K562 (cell line): ENCODE measurements at regions not wholly inside any gene's neighbourhood (a gene's known extent, or its start where the extent isn't known, plus 50 kb on each side); places are given as distances from the start of the nearest gene placed in this dataset.

ENCODE experiments used
- ATAC-seq: fragments of 200-7000 bp; cut with Tn5 transposase; 3 replicates; pipeline ENCODE4 v1.9.1; 2020; ENCODE audit warnings: moderate library complexity
- BruUV-seq: library from RNA; stranded (reverse); fragments of 400-500 nt; replicated peaks from 2 replicates; lab custom pipeline; 2021; lab: Mats Ljungman, UMichigan
- CTCF ChIA-PET: fragments of 300-600 bp; formaldehyde crosslinking; extraction: SDS; loops from one replicate; lab custom pipeline; 2021; ENCODE audit warnings: low intra/inter-chr PET ratio; lab: Yijun Ruan, JAX
- POLR2A ChIA-PET: fragments of 300-600, 350-650 bp; sonication (Branson Sonifier 250); formaldehyde crosslinking; extraction: SDS; loops from one replicate; lab custom pipeline; 2021; ENCODE audit warnings: antibody characterized with exemption, inconsistent platforms; lab: Yijun Ruan, JAX
- DNase-seq, 4 experiments: peaks; one replicate each; pipeline versions ENCODE4 v3.0.0 to v3.0.0-alpha.2; 2011 to 2018; ENCODE audit warnings: low spot score in 3 of 4, mixed read lengths in 3 of 4; ENCODE audit errors: extremely low read depth in 1 of 4
- FAIRE-seq: peaks from 2 replicates; lab custom pipeline; 2011; peaks lifted over from hg19 to GRCh38; lab: Jason Lieb, UNC
- H2AFZ ChIP-seq: 2 replicates; pipeline ENCODE4 v1.6.0; 2011; ENCODE audit warnings: low read depth, low read length, control low read depth, inconsistent platforms
- H3K27ac ChIP-seq: fragments of 200-600 bp; 3 replicates; pipeline ENCODE4 v1.8.0; 2011; ENCODE audit warnings: low read depth, mild to moderate bottlenecking, control low read depth, inconsistent platforms, low read length, moderate library complexity, mixed read lengths; ENCODE audit errors: extremely low read depth
- H3K27me3 ChIP-seq, 2 experiments: fragments of 300-600 bp in 1 of 2; 2 replicates in 1 of 2; 3 replicates in 1 of 2; pipeline versions ENCODE4 v1.6.0 to v1.8.0; 2011; ENCODE audit warnings: inconsistent platforms in 2 of 2, low read length in 2 of 2, mild to moderate bottlenecking in 1 of 2, mixed read lengths in 1 of 2, moderate library complexity in 1 of 2; ENCODE audit not compliant: control insufficient read depth in 2 of 2, insufficient read depth in 2 of 2
- H3K36me3 ChIP-seq: fragments of 300-600 bp; 3 replicates; pipeline ENCODE4 v1.8.0; 2011; ENCODE audit warnings: mild to moderate bottlenecking, low read length, inconsistent platforms; ENCODE audit not compliant: control insufficient read depth, insufficient read depth
- H3K4me1 ChIP-seq, 2 experiments: fragments of 200-600 bp in 1 of 2; replicated peaks in 1 of 2; 2 replicates in 1 of 2; 3 replicates in 1 of 2; pipeline versions ENCODE4 v1.5.1 to v1.8.0; 2011; ENCODE audit warnings: inconsistent platforms in 2 of 2, low read length in 2 of 2, mild to moderate bottlenecking in 1 of 2, mixed read lengths in 1 of 2, moderate library complexity in 1 of 2; ENCODE audit not compliant: control insufficient read depth in 2 of 2, insufficient read depth in 2 of 2
- H3K4me2 ChIP-seq: 2 replicates; pipeline ENCODE4 v1.6.1; 2011; ENCODE audit warnings: low read length, control low read depth, inconsistent platforms, mixed read lengths; ENCODE audit not compliant: insufficient read depth
- H3K4me3 ChIP-seq: fragments of 200-600 bp; sonication (generic), shearing (Covaris generic); 2 replicates; pipeline ENCODE4 v1.5.1; 2016; ENCODE audit warnings: control low read depth, inconsistent platforms
- H3K79me2 ChIP-seq: fragments of 200-600 bp; 3 replicates; pipeline ENCODE4 v1.8.0; 2011; ENCODE audit warnings: low read length, inconsistent platforms; ENCODE audit not compliant: control insufficient read depth, insufficient read depth
- H3K9ac ChIP-seq, 2 experiments: 2 replicates each; pipeline versions ENCODE4 v1.6.0 to v1.6.1; 2011; ENCODE audit warnings: low read depth in 2 of 2, low read length in 2 of 2, control low read depth in 1 of 2, inconsistent platforms in 1 of 2, mild to moderate bottlenecking in 1 of 2, mixed read lengths in 1 of 2; ENCODE audit not compliant: insufficient read depth in 1 of 2
- H3K9me1 ChIP-seq: one replicate; pipeline ENCODE4 v1.6.0; 2011; ENCODE audit warnings: inconsistent platforms, mild to moderate bottlenecking, low read length, moderate library complexity; ENCODE audit not compliant: control insufficient read depth, insufficient read depth
- H3K9me3 ChIP-seq: replicated peaks from 2 replicates; pipeline ENCODE4 v1.5.1; 2011; ENCODE audit warnings: low read depth, low read length, inconsistent platforms; ENCODE audit not compliant: control insufficient read depth, insufficient read depth
- H4K20me1 ChIP-seq: replicated peaks from 2 replicates; pipeline ENCODE4 v1.6.1; 2011; ENCODE audit warnings: low read length, inconsistent platforms, mixed read lengths; ENCODE audit not compliant: control insufficient read depth, insufficient read depth
- ARID2 ChIP-seq: fragments of 450-650 bp; IDR thresholded peaks from 2 replicates; pipeline ENCODE4 v1.6.1; 2017; ENCODE audit warnings: antibody characterized with exemption, mild to moderate bottlenecking
- ATF4 ChIP-seq: fragments of 450-650 bp; formaldehyde crosslinking; IDR thresholded peaks from 2 replicates; pipeline ENCODE4 v1.4.0; 2022; ENCODE audit warnings: mild to moderate bottlenecking, moderate library complexity
- BRD4 ChIP-seq: fragments of 200-600 bp; sonication (generic); IDR thresholded peaks from 2 replicates; pipeline ENCODE4 v1.6.1; 2017; ENCODE audit warnings: inconsistent platforms
- ELF2 ChIP-seq: fragments of 250-450 bp; sonication (Bioruptor Pico); IDR thresholded peaks from 2 replicates; pipeline ENCODE4 v1.5.0; 2021; ENCODE audit warnings: mild to moderate bottlenecking
- ELF4 ChIP-seq: fragments of 450-650 bp; formaldehyde crosslinking; IDR thresholded peaks from 2 replicates; pipeline ENCODE4 v1.4.0; 2022; ENCODE audit warnings: missing genetic modification characterization
- HEY1 ChIP-seq: fragments of 250-450 bp; sonication (Bioruptor Pico); IDR thresholded peaks from 2 replicates; pipeline ENCODE4 v1.5.0; 2020; ENCODE audit warnings: mild to moderate bottlenecking, moderate library complexity, borderline replicate concordance
- RHOXF2B ChIP-seq: fragments of 250-450 bp; sonication (Bioruptor Pico); conservative IDR thresholded peaks from 2 replicates; pipeline ENCODE4 v1.5.1; 2021
- SAFB ChIP-seq: fragments of 200-400 bp; formaldehyde crosslinking; IDR thresholded peaks from 2 replicates; pipeline ENCODE4 v1.6.1; 2017; ENCODE audit warnings: low read depth, low read length, borderline replicate concordance
- SLC30A9 ChIP-seq: fragments of 250-450 bp; sonication (Bioruptor Pico); IDR thresholded peaks from 2 replicates; pipeline ENCODE4 v1.8.0; 2022; ENCODE audit warnings: mild to moderate bottlenecking, moderate library complexity
- ZNF133 ChIP-seq: fragments of 250-450 bp; sonication (Bioruptor Pico); IDR thresholded peaks from 2 replicates; pipeline ENCODE4 v1.4.0; 2020; ENCODE audit warnings: mild to moderate bottlenecking
- ZNF217 ChIP-seq: sonication (generic); formaldehyde crosslinking; IDR thresholded peaks from 2 replicates; pipeline ENCODE4 v1.8.0; 2022; ENCODE audit warnings: mild to moderate bottlenecking, missing genetic modification reagents
- ZSCAN29 ChIP-seq: fragments of 450-650 bp; IDR thresholded peaks from 2 replicates; pipeline ENCODE4 v1.6.1; 2017
- WGBS: fragments of 100-300 bp; shearing (Covaris generic); methylation state at CpG from one replicate; pipeline ENCODE4 v1.1.6; 2016; ENCODE audit warnings: low coverage, mixed read lengths; ENCODE audit not compliant: insufficient coverage; ENCODE audit errors: missing lambda C conversion rate; 5-methylcytosine and 5-hydroxymethylcytosine counted together
- in situ Hi-C: fragments of 300-500 bp; cut with MboI; formaldehyde crosslinking; loops from 4 replicates; pipeline ENCODE4 v1.15.0; 2018; ENCODE audit warnings: inconsistent platforms, mixed read lengths
- intact Hi-C: fragments of 100-400 bp; cut with micrococcal nuclease; formaldehyde crosslinking; loops from 2 replicates; pipeline ENCODE4 v1.14.2; 2022
- TF ChIP-seq, protein P1 (sequence below): fragments of 450-650 bp; formaldehyde crosslinking; IDR thresholded peaks from 2 replicates; pipeline ENCODE4 v1.4.0; 2020; ENCODE audit warnings: mild to moderate bottlenecking
- TF ChIP-seq, protein P2 (sequence below): sonication (generic); formaldehyde crosslinking; IDR thresholded peaks from 2 replicates; pipeline ENCODE4 v1.4.0; 2020; ENCODE audit warnings: mild to moderate bottlenecking, missing genetic modification reagents
- TF ChIP-seq, protein P3 (sequence below): fragments of 250-450 bp; sonication (Bioruptor Pico); IDR thresholded peaks from 2 replicates; pipeline ENCODE4 v1.5.0; 2022; ENCODE audit warnings: mild to moderate bottlenecking

GRCh38 chr14:87575378-87575777 is 417.6 kb downstream of the GALC start:
- 0% methylated on average over 1 of the region's 6 CpGs for WGBS
- no peak overlapping the region for H3K4me3 ChIP-seq
- no peaks in the 10 kb centered on the region for H3K4me1 ChIP-seq
- no peaks in the 10 kb centered on the region for H4K20me1 ChIP-seq
- POLR2A ChIA-PET, result no interaction called here
- in situ Hi-C loops (no loop called here), intact Hi-C loops (no loop called here)
- BruUV-seq, result no TSS peak
- CTCF ChIA-PET, result no interaction called here
- no peak overlapping the region for H3K4me2 ChIP-seq
- FAIRE-seq (no peak), ATAC-seq (no peak), DNase-seq (no peak)
- H3K9me1 ChIP-seq, result no peaks in the 10 kb centered on the region
- no peaks in the 10 kb centered on the region for H3K36me3 ChIP-seq
- H3K9ac ChIP-seq, result no peak overlapping the region
- H3K27ac ChIP-seq, result no peak overlapping the region
- H2AFZ ChIP-seq, result no peak overlapping the region
- 0 out of 2 replicates have a peak, but pooled peaks cover 2% of the 10 kb centered on the region for H3K9me3 ChIP-seq
- TF ChIP-seq, protein P1, sequence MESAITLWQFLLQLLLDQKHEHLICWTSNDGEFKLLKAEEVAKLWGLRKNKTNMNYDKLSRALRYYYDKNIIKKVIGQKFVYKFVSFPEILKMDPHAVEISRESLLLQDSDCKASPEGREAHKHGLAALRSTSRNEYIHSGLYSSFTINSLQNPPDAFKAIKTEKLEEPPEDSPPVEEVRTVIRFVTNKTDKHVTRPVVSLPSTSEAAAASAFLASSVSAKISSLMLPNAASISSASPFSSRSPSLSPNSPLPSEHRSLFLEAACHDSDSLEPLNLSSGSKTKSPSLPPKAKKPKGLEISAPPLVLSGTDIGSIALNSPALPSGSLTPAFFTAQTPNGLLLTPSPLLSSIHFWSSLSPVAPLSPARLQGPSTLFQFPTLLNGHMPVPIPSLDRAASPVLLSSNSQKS (CRISPR knock-in tag), result no peak
- no peak for TF ChIP-seq ZNF217 (CRISPR knock-in tag)
- TF ChIP-seq, protein P2, sequence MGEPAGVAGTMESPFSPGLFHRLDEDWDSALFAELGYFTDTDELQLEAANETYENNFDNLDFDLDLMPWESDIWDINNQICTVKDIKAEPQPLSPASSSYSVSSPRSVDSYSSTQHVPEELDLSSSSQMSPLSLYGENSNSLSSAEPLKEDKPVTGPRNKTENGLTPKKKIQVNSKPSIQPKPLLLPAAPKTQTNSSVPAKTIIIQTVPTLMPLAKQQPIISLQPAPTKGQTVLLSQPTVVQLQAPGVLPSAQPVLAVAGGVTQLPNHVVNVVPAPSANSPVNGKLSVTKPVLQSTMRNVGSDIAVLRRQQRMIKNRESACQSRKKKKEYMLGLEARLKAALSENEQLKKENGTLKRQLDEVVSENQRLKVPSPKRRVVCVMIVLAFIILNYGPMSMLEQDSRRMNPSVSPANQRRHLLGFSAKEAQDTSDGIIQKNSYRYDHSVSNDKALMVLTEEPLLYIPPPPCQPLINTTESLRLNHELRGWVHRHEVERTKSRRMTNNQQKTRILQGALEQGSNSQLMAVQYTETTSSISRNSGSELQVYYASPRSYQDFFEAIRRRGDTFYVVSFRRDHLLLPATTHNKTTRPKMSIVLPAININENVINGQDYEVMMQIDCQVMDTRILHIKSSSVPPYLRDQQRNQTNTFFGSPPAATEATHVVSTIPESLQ (CRISPR knock-in tag), result no peak
- no peak for TF ChIP-seq RHOXF2B (CRISPR knock-in tag)
- TF ChIP-seq BRD4, result no peak
- TF ChIP-seq, protein P3, sequence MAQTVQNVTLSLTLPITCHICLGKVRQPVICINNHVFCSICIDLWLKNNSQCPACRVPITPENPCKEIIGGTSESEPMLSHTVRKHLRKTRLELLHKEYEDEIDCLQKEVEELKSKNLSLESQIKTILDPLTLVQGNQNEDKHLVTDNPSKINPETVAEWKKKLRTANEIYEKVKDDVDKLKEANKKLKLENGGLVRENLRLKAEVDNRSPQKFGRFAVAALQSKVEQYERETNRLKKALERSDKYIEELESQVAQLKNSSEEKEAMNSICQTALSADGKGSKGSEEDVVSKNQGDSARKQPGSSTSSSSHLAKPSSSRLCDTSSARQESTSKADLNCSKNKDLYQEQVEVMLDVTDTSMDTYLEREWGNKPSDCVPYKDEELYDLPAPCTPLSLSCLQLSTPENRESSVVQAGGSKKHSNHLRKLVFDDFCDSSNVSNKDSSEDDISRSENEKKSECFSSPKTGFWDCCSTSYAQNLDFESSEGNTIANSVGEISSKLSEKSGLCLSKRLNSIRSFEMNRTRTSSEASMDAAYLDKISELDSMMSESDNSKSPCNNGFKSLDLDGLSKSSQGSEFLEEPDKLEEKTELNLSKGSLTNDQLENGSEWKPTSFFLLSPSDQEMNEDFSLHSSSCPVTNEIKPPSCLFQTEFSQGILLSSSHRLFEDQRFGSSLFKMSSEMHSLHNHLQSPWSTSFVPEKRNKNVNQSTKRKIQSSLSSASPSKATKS (CRISPR knock-in tag), result no peak
- no peak for TF ChIP-seq ELF4 (CRISPR knock-in tag)
- TF ChIP-seq ZNF133, result no peak
- no peak for TF ChIP-seq ATF4
- no peak for TF ChIP-seq SAFB
- no peak for TF ChIP-seq ZSCAN29
- no peak for TF ChIP-seq ARID2
- no peak for TF ChIP-seq ELF2
- no peak for TF ChIP-seq HEY1 (CRISPR knock-in tag)
- TF ChIP-seq SLC30A9 (CRISPR knock-in tag), result no peak
- H3K79me2 ChIP-seq, result no peaks in the 10 kb centered on the region
- H3K27me3 ChIP-seq, result no peaks in the 10 kb centered on the region
